Endothelial cell of umbilical vein (primary cell): ENCODE measurements at regions not wholly inside any gene's neighbourhood (a gene's known extent, or its start where the extent isn't known, plus 50 kb on each side); places are given as distances from the start of the nearest gene placed in this dataset.

Experiments used
- BruUV-seq: library from RNA; stranded (reverse); fragments of 400-500 nt; replicated peaks from 2 replicates; lab custom pipeline; 2021; lab: Mats Ljungman, UMichigan
- CTCF ChIA-PET: fragments of 300-600, 350-600 bp; sonication (Branson Sonifier 250); formaldehyde crosslinking; loops from one replicate; lab custom pipeline; 2021; ENCODE audit warnings: antibody characterized with exemption, inconsistent platforms; lab: Charles Lee
- POLR2A ChIA-PET: fragments of 300-600, 350-600 bp; sonication (Branson Sonifier 250); formaldehyde crosslinking; loops from one replicate; lab custom pipeline; 2021; ENCODE audit warnings: antibody characterized with exemption, inconsistent platforms; lab: Charles Lee
- DNase-seq: peaks from one replicate; pipeline ENCODE4 v3.0.0-alpha.2; 2011; ENCODE audit warnings: low read depth, low spot score
- FAIRE-seq: peaks from 2 replicates; lab custom pipeline; 2011; peaks lifted over from hg19 to GRCh38; lab: Jason Lieb, UNC
- H2AFZ ChIP-seq: 2 replicates; pipeline ENCODE4 v1.6.0; 2012; ENCODE audit warnings: low read depth, low read length, control low read depth, inconsistent platforms
- H3K27ac ChIP-seq: 2 replicates; pipeline ENCODE4 v1.5.1; 2011; ENCODE audit warnings: low read depth, mild to moderate bottlenecking, control low read depth, low read length, moderate library complexity; ENCODE audit not compliant: insufficient read depth
- H3K27me3 ChIP-seq, 2 experiments: 2 replicates each; pipeline versions ENCODE4 v1.6.0 to v1.6.1; 2011; ENCODE audit warnings: low read length in 2 of 2, mixed read lengths in 1 of 2; ENCODE audit not compliant: control insufficient read depth in 2 of 2, insufficient read depth in 2 of 2
- H3K36me3 ChIP-seq, 2 experiments: 2 replicates in 1 of 2; 3 replicates in 1 of 2; pipeline ENCODE4 v1.5.1; 2011; ENCODE audit warnings: low read length in 2 of 2, mild to moderate bottlenecking in 1 of 2, moderate library complexity in 1 of 2; ENCODE audit not compliant: control insufficient read depth in 2 of 2, insufficient read depth in 2 of 2; ENCODE audit errors: extremely low read depth in 1 of 2
- H3K4me1 ChIP-seq: 3 replicates; pipeline ENCODE4 v1.5.1; 2011; ENCODE audit warnings: mild to moderate bottlenecking, low read length; ENCODE audit not compliant: control insufficient read depth, insufficient read depth; ENCODE audit errors: extremely low read depth
- H3K4me2 ChIP-seq: 2 replicates; pipeline ENCODE4 v1.6.1; 2011; ENCODE audit warnings: low read length, control low read depth, mixed read lengths; ENCODE audit not compliant: insufficient read depth
- H3K4me3 ChIP-seq, 3 experiments: fragments of 200-600 bp in 1 of 3; sonication (generic), shearing (Covaris generic) in 1 of 3; replicated peaks in 1 of 3; 2 replicates each; pipeline ENCODE4 v1.5.1; 2011 to 2016; ENCODE audit warnings: control low read depth in 3 of 3, low read length in 3 of 3, mild to moderate bottlenecking in 2 of 3, inconsistent platforms in 1 of 3, low read depth in 1 of 3, moderate library complexity in 1 of 3; ENCODE audit not compliant: insufficient read depth in 1 of 3
- H3K79me2 ChIP-seq: 2 replicates; pipeline ENCODE4 v1.6.0; 2012; ENCODE audit warnings: low read length, inconsistent platforms; ENCODE audit not compliant: control insufficient read depth, insufficient read depth
- H3K9ac ChIP-seq: replicated peaks from 2 replicates; pipeline ENCODE3; 2011; ENCODE audit warnings: low read length, control low read depth; ENCODE audit not compliant: insufficient read depth; ENCODE audit errors: extremely low read depth
- H3K9me1 ChIP-seq: replicated peaks from 3 replicates; pipeline ENCODE4 v1.6.0; 2011; ENCODE audit warnings: mild to moderate bottlenecking, low read length; ENCODE audit not compliant: control insufficient read depth, insufficient read depth; ENCODE audit errors: extremely low read depth
- H3K9me3 ChIP-seq: replicated peaks from 2 replicates; pipeline ENCODE4 v1.5.1; 2012; ENCODE audit warnings: low read length, inconsistent platforms; ENCODE audit not compliant: control insufficient read depth, insufficient read depth
- H4K20me1 ChIP-seq: replicated peaks from 2 replicates; pipeline ENCODE3; 2011; ENCODE audit warnings: mild to moderate bottlenecking, low read length; ENCODE audit not compliant: control insufficient read depth, insufficient read depth; ENCODE audit errors: extremely low read depth
- CTCF ChIP-seq, 2 donors: IDR thresholded peaks; 1 replicate in 1 of 2; 2 replicates in 1 of 2; pipeline ENCODE4 v1.5.1; 2011; ENCODE audit warnings: low read length in 2 of 2, mild to moderate bottlenecking in 2 of 2, moderate library complexity in 2 of 2, control low read depth in 1 of 2, inconsistent platforms in 1 of 2, low read depth in 1 of 2; ENCODE audit not compliant: insufficient read depth in 1 of 2; ENCODE audit errors: extremely low read depth in 1 of 2
- EZH2 ChIP-seq: IDR thresholded peaks from 2 replicates; pipeline ENCODE4 v1.6.1; 2012; ENCODE audit warnings: borderline replicate concordance, low read depth, mild to moderate bottlenecking, moderate library complexity, low read length, inconsistent platforms; ENCODE audit not compliant: severe bottlenecking
- FOS ChIP-seq: IDR thresholded peaks from 2 replicates; pipeline ENCODE4 v1.6.1; 2011; ENCODE audit warnings: mild to moderate bottlenecking, low read length, moderate library complexity, borderline replicate concordance; ENCODE audit not compliant: insufficient read depth
- GATA2 ChIP-seq: IDR thresholded peaks from 2 replicates; pipeline ENCODE4 v1.7.0; 2011; ENCODE audit warnings: low read depth, mild to moderate bottlenecking, moderate library complexity, mixed read lengths, low read length; ENCODE audit not compliant: insufficient read length, insufficient read depth
- JUN ChIP-seq: IDR thresholded peaks from 2 replicates; pipeline ENCODE4 v1.6.1; 2011; ENCODE audit warnings: borderline replicate concordance, low read depth; ENCODE audit not compliant: insufficient read length, insufficient read depth
- MAX ChIP-seq: IDR thresholded peaks from 2 replicates; pipeline ENCODE4 v1.6.1; 2011; ENCODE audit not compliant: insufficient read depth, insufficient read length
- MYC ChIP-seq: IDR thresholded peaks from one replicate; pipeline ENCODE4 v1.6.1; 2011; ENCODE audit warnings: mild to moderate bottlenecking, low read depth, low read length
- POLR2A ChIP-seq: IDR thresholded peaks from 2 replicates; pipeline ENCODE4 v1.6.1; 2012; ENCODE audit warnings: low read depth, mild to moderate bottlenecking, control low read depth, low read length
- POLR2AphosphoS5 ChIP-seq: IDR thresholded peaks from 2 replicates; pipeline ENCODE4 v1.6.1; 2012; ENCODE audit warnings: low read depth, mild to moderate bottlenecking, control low read depth, low read length, moderate library complexity; ENCODE audit not compliant: insufficient read depth
- dilution Hi-C: fragments of 300-500 bp; cut with MboI; formaldehyde crosslinking; loops from one replicate; pipeline ENCODE4 v1.15.0; 2019; ENCODE audit warnings: low sequenced_read_pairs; ENCODE audit not compliant: extremely low pct_ligation_motif_present
- intact Hi-C: fragments of 100-400 bp; cut with micrococcal nuclease; formaldehyde crosslinking; loops from one replicate; pipeline ENCODE4 v1.10.0; 2022

- no peaks in the 10 kb centered on the region for H3K27me3 ChIP-seq
- no peak for TF ChIP-seq POLR2AphosphoS5
- TF ChIP-seq JUN: no peak
- TF ChIP-seq GATA2: no peak
- TF ChIP-seq FOS: no peak
- no peak for TF ChIP-seq EZH2
- TF ChIP-seq MYC: no peak
- TF ChIP-seq POLR2A: no peak
- no peak for TF ChIP-seq CTCF (IDR thresholded peaks at IDR 0.05; ENCODE audit: extremely low read depth in 1 of 2, insufficient read depth in 1 of 2, low read depth in 1 of 2, low read length in 2 of 2)
- no peak for TF ChIP-seq MAX
- no peaks in the 10 kb centered on the region for H3K9me3 ChIP-seq
- intact Hi-C loops (no loop called here), dilution Hi-C loops (no loop called here)
- no peak overlapping the region for H2AFZ ChIP-seq
- H4K20me1 ChIP-seq: no peaks in the 10 kb centered on the region
- DNase-seq (no peak), FAIRE-seq (no peak)
- H3K4me1 ChIP-seq: no peaks in the 10 kb centered on the region
- H3K79me2 ChIP-seq: no peaks in the 10 kb centered on the region
- H3K36me3 ChIP-seq: no peaks in the 10 kb centered on the region
- no TSS peak for BruUV-seq
- H3K9me1 ChIP-seq: no peaks in the 10 kb centered on the region
- no peak overlapping the region for H3K9ac ChIP-seq
- H3K4me2 ChIP-seq: no peak overlapping the region
- no peak overlapping the region for H3K27ac ChIP-seq
- CTCF ChIA-PET: no interaction called here
- POLR2A ChIA-PET: no interaction called here
- no peak overlapping the region for H3K4me3 ChIP-seq
Observed at GRCh38 chr10:64067009-64067606, 545.9 kb downstream of the REEP3 start.
